ENCODE measurements at regions not wholly inside any gene's neighbourhood (a gene's known extent, or its start where the extent isn't known, plus 50 kb on each side); places are given as distances from the start of the nearest gene placed in this dataset.

DNA sequence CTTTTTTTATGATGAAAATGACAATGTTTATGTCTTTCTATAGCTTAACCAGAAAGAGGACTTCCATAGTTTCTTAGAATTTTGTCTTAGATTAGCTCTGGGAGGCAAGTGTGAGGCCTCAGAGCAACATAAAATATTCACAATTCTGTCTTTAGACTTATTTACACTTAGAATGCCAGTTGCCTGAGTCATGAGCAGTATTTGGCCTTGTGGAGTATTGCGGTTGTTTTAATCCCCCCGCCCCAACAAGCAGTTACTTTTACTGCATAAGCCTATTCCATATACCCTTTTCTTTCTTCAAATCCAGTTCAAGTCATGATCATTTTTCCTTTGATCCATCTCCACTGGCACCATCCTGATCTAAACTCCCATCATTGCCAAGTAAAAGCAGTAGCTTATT is 198.0 kb upstream of the EGFLAM start:
- Mint-ChIP-seq H3K4me1 (no peaks in the 10 kb centered on the region), H3K9me3 (no peaks in the 10 kb centered on the region), H3K27me3 (no peaks in the 10 kb centered on the region), H3K4me3 (no peak overlapping the region), H3K27ac (no peak overlapping the region), H3K36me3 (no peaks in the 10 kb centered on the region)
- POLR2A ChIA-PET = no interaction called here
- no peak for ATAC-seq (ENCODE audit: low read depth)
- no peak for DNase-seq

DNA sequence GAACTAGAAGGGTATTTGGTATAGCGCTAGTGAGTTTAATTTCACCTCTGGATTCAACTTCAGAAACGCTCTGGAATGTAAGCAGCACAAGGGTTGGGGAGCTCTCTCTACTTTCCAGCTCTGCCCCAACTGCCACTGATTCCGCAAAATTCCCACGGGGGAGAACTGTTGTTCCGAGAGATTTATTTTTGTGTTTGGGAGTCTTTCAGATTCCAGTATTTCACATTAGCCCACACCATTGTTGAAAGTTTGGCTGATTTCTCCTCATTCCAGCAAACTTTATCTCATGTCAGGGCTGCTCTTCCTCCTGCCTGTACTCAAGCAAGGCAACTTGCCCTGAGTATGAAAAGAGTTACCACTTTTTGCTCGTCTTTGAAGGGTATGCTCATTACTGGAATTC is 198.5 kb upstream of the EGFLAM start:
- H3K36me3 Mint-ChIP-seq = no peaks in the 10 kb centered on the region
- DNase-seq (no peak), ATAC-seq (ENCODE audit: low read depth) (no peak)
- no peak overlapping the region for H3K27ac Mint-ChIP-seq
- POLR2A ChIA-PET = no interaction called here
- H3K4me3 Mint-ChIP-seq = no peak overlapping the region
- no peaks in the 10 kb centered on the region for H3K27me3 Mint-ChIP-seq
- no peaks in the 10 kb centered on the region for H3K9me3 Mint-ChIP-seq
- no peaks in the 10 kb centered on the region for H3K4me1 Mint-ChIP-seq

DNA sequence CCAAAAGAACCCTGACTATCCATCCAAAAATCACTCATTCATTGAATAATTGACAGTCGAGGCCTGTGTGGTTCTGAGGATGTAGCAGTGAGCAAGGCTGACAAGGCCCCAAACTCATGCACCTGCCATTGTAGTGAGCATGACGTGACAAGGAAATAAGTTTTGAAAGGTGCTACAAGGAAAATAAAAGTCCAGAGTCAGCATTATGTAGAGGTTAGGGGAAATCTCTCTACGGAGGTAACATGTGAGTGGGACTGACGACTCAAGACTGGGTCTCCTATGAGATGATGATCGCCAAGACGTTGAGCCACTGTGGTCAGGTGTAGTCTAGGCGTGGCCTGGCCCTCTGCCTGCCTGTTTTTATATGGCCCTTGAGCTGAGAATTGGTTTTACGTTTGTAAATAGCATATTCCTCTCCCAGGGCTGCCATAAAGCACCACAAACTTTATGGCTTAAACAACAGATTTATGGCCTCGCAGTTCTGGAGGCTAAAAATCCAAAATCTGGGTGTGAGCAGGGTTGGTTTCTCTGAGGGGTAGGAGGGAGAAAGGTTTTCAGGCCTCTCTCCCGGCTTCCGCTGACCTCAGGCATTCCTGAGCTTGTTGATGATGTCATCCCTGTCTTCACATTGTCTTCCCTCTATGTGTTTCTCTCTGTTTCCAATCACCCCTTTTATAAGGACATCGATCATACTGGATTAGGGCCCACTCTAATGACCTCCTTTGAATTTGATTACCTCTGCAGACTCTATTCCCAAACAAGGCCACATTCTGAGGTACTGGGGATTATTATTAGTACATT is 206.4 kb upstream of the EGFLAM start:
- H3K4me1 Mint-ChIP-seq = no peaks in the 10 kb centered on the region
- H3K4me3 Mint-ChIP-seq = no peak overlapping the region
- no peak overlapping the region for H3K27ac Mint-ChIP-seq
- H3K27me3 Mint-ChIP-seq = no peaks in the 10 kb centered on the region
- no peak for DNase-seq
- H3K36me3 Mint-ChIP-seq = no peaks in the 10 kb centered on the region
- ATAC-seq (ENCODE audit: low read depth) = no peak
- POLR2A ChIA-PET = no interaction called here
- no peaks in the 10 kb centered on the region for H3K9me3 Mint-ChIP-seq

DNA sequence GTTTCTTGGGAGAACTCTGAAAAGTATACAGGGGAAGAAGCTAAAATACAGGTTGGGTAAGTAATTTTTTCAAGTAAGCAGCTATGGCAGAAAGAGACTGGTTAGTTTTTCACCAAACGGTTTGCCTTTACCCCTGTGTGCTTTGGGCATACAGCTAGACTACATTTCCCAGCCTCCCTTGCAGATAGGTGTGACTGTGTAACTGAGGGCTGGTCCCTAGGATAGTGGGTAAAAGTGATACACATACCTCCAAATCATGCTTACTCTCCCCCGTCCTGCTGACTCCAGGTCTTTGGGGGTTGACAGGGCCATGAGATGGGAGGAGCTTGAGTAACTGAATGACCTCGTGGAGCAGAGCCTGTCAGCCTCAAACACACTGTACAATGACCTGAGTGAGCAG is 208.6 kb upstream of the GDNF start:
- H3K9me3 Mint-ChIP-seq = no peaks in the 10 kb centered on the region
- POLR2A ChIA-PET = no interaction called here
- no peak overlapping the region for H3K4me3 Mint-ChIP-seq
- H3K27me3 Mint-ChIP-seq = no peaks in the 10 kb centered on the region
- no peak for ATAC-seq (ENCODE audit: low read depth)
- no peak overlapping the region for H3K27ac Mint-ChIP-seq
- H3K36me3 Mint-ChIP-seq = no peaks in the 10 kb centered on the region
- DNase-seq = no peak
- no peaks in the 10 kb centered on the region for H3K4me1 Mint-ChIP-seq

DNA sequence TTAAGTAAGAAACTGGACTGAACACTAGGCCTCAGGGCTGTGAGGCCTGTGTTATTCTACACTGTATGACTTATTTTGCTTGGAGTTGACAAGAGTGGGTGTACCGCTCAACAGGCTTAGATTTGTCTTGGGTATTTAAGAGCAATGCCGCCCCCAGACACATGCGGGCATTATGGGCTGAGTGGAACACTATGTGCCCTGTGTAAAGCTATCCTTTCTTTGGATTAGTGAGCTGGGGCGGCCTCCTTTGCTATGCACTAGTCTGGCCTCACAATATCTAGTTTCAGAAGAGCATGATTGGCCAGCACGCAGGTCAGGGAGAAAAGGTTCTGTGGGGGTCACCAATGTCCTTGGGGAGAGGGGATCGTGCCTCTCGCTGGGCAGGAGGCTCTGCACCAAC is 206.3 kb upstream of the GDNF start:
- no peaks in the 10 kb centered on the region for H3K4me1 Mint-ChIP-seq
- no peak overlapping the region for H3K27ac Mint-ChIP-seq
- H3K36me3 Mint-ChIP-seq = no peaks in the 10 kb centered on the region
- ATAC-seq (ENCODE audit: low read depth) = no peak
- no peak for DNase-seq
- POLR2A ChIA-PET = no interaction called here
- no peak overlapping the region for H3K4me3 Mint-ChIP-seq
- H3K27me3 Mint-ChIP-seq = peaks cover 3% of the 10 kb centered on the region
- no peaks in the 10 kb centered on the region for H3K9me3 Mint-ChIP-seq

DNA sequence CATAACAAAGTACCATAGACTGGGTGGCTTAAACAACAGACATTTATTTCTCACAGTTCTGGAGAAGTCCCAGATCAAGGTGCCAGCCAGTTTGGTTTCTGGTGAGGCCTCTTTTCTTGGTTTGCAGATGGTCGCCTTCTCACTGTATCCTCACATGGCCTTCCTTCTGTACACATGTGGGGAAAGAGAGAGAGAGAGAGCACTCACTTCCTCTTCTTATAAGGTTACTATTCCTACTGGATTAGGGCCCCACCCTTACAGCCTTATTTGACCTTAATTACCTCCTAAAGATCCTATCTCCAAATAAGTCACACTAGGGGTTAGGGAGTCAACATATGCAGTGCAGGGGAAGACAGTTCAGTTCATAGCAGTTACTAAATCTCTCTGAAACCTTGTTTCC is 205.6 kb upstream of the GDNF start:
- H3K36me3 Mint-ChIP-seq = no peaks in the 10 kb centered on the region
- peaks cover 3% of the 10 kb centered on the region for H3K27me3 Mint-ChIP-seq
- H3K9me3 Mint-ChIP-seq = no peaks in the 10 kb centered on the region
- no peaks in the 10 kb centered on the region for H3K4me1 Mint-ChIP-seq
- no peak overlapping the region for H3K4me3 Mint-ChIP-seq
- POLR2A ChIA-PET = no interaction called here
- no peak overlapping the region for H3K27ac Mint-ChIP-seq
- ATAC-seq (ENCODE audit: low read depth) = no peak
- DNase-seq = no peak

DNA sequence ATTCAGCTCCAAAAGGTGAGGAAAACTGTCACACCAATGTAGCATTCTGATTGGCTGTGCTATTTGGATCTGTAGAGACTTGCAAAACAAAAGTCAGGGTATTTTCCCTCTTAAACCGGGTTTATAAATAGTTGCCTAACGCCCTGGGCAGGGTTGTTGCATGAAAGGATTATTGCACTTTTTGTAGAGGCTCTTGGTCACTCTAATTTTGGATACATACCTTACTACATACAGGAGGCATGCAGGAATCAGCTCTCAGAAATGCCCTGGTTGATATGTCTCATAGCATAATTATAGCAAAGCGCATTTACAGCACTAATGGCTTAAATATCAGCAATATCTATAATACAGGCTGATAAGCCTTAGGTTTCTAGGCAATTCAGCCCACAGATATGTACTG is 200.0 kb upstream of the GDNF start:
- DNase-seq (no peak), ATAC-seq (ENCODE audit: low read depth) (no peak)
- Mint-ChIP-seq H3K4me1 (no peaks in the 10 kb centered on the region), H3K27ac (no peak overlapping the region), H3K36me3 (no peaks in the 10 kb centered on the region), H3K27me3 (peaks cover 5% of the 10 kb centered on the region), H3K4me3 (no peak overlapping the region), H3K9me3 (peaks cover 2% of the 10 kb centered on the region)
- POLR2A ChIA-PET = no interaction called here

DNA sequence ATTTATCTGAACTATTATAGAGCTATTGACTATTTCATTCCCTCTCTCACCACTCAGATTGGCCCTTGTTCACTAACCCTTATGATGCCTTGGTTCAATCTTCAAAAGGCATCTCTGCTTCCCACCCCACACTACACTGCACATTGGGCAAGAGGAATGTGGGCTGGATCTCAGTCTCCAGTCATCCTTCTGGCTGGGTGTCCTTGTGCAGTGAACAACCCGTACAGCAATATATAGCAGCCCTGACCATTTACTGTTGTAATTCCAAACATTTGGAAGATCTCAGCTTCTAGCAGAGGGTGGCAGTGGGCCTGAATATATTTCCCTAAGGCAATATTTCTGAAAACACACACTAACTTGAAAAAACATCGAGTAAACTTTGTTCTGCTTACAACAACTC is 199.2 kb upstream of the GDNF start:
- Mint-ChIP-seq H3K27me3 (peaks cover 5% of the 10 kb centered on the region), H3K36me3 (no peaks in the 10 kb centered on the region), H3K4me1 (no peaks in the 10 kb centered on the region), H3K27ac (no peak overlapping the region), H3K4me3 (no peak overlapping the region), H3K9me3 (peaks cover 2% of the 10 kb centered on the region)
- DNase-seq (no peak), ATAC-seq (ENCODE audit: low read depth) (no peak)
- POLR2A ChIA-PET = no interaction called here

DNA sequence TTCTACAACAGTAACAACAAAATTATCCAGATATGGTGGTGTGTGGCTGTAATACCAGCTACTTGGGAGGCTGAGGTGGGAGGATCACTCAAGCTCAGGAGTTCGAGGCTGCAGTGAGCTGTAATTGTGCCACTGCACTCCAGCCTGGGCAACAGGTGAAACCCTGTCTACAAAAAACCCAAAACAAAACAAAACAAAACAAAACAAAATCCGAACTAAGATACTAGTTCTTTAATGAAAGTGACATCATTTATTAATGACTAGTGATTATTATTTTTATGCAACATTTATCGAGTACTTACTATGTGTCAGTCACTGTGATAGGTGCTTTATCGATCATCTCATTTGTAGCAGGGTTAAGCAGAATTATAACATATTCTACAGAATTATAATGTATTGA is 196.9 kb upstream of the GDNF start:
- Mint-ChIP-seq H3K9me3 (peaks cover 2% of the 10 kb centered on the region), H3K27ac (no peak overlapping the region), H3K4me3 (no peak overlapping the region), H3K36me3 (no peaks in the 10 kb centered on the region), H3K4me1 (no peaks in the 10 kb centered on the region), H3K27me3 (peaks cover 2% of the 10 kb centered on the region)
- DNase-seq (no peak), ATAC-seq (ENCODE audit: low read depth) (no peak)
- POLR2A ChIA-PET = no interaction called here

DNA sequence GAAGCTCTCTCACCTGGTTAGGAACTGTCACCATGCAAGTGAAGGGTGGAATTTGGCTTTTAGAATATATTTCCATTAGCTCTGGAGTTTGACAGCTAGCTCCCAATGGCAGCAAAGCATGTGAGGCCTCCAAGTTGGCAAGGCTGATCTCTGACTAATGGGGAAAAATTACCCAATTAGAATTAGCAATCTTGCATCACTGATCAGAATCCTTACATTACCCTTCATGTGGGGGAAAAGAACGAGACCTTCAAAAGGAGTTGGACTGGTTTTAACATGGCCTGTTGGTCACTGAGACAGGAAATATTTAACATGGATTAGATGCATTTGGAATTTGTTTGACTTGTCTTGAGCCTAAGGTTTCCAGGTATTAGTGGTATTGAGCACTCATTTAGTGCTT is 192.3 kb upstream of the GDNF start:
- peaks cover 2% of the 10 kb centered on the region for H3K9me3 Mint-ChIP-seq
- H3K36me3 Mint-ChIP-seq = no peaks in the 10 kb centered on the region
- no peaks in the 10 kb centered on the region for H3K4me1 Mint-ChIP-seq
- POLR2A ChIA-PET = no interaction called here
- ATAC-seq (ENCODE audit: low read depth) (no peak), DNase-seq (no peak)
- no peak overlapping the region for H3K4me3 Mint-ChIP-seq
- H3K27ac Mint-ChIP-seq = no peak overlapping the region
- H3K27me3 Mint-ChIP-seq = peaks cover 2% of the 10 kb centered on the region

DNA sequence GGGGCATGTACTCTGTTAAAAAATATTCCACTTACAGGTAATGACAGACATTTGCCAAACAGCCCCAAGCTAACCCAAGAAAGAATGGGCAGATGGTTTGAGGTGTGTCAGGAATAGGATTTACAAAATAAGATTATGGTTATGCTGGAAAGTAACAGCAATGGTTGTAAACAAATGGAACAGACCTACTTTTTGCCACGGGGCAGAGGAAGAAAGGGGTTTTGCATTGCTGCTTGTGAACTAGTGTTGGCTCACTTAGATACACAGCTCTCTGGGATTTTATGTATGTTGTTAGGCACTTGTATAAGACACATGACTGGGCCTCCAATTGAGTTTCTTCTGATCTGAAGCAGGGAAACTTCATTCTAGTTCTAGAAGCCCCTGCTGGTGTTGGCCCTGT is 191.5 kb upstream of the GDNF start:
- Mint-ChIP-seq H3K4me3 (no peak overlapping the region), H3K9me3 (peaks cover 2% of the 10 kb centered on the region), H3K36me3 (no peaks in the 10 kb centered on the region), H3K27ac (no peak overlapping the region), H3K4me1 (no peaks in the 10 kb centered on the region), H3K27me3 (peaks cover 2% of the 10 kb centered on the region)
- ATAC-seq (ENCODE audit: low read depth) (no peak), DNase-seq (no peak)
- POLR2A ChIA-PET = no interaction called here

DNA sequence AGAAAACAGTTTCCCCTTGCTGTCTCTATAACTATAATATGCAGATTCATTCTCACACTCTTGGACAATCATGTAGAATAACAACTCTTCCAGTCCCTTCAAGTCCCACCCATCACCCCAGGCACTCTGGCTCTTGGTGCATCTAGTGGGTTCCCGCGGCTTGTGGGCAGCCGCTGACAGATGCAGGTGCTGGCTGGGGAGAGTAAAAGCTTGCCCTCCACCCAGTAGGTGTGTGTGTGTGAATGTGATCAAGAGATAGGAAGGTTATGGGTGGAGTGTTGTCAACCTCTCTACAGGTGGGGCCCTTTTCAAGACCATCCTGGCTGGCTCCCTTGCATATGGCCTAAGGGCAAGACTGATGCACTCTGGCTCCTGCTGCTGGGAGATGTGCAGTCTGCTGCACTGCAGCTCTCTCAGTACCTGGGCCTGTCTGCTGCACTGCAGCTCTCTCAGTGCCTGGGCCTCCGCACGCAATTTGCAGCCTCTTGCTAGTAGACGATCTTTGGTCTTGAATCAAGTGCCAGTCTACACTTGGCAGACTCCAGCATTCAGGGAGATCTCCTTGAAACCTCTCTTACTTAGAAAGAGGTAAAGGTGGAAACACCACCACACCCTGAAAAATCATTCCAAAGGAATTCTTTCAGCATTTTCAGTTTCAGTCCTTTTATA is 189.7 kb upstream of the GDNF start:
- Mint-ChIP-seq H3K27ac (no peak overlapping the region), H3K27me3 (no peaks in the 10 kb centered on the region), H3K9me3 (no peaks in the 10 kb centered on the region), H3K36me3 (no peaks in the 10 kb centered on the region), H3K4me1 (no peaks in the 10 kb centered on the region), H3K4me3 (no peak overlapping the region)
- POLR2A ChIA-PET = interaction anchor here (0.5 kb wide), 1 partner anchor 118 kb away, joined by 4 read pairs; no protein-coding TSS in a partner anchor
- ATAC-seq (ENCODE audit: low read depth) = no peak
- DNase-seq = no peak

DNA sequence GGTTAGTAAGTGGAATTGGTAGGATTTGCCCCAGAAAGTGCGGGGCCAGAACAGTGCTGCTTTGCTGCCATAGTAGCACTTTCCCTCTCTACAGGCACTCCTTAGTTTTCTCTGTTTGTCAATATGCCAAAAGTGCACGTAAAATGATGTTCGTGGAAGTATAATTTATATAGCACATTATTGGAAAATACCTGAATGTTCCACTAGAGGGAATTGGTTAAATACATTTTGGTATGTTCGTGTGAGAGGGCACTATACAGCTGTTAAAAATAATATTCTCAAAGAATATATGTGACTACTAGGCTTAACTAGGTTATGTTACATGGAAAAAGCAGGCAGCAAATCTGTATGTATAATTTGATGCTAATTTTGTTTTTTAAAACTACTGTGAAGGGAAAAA is 184.0 kb upstream of the GDNF start:
- H3K4me3 Mint-ChIP-seq = no peak overlapping the region
- no peak for DNase-seq
- no peaks in the 10 kb centered on the region for H3K4me1 Mint-ChIP-seq
- ATAC-seq (ENCODE audit: low read depth) = no peak
- POLR2A ChIA-PET = no interaction called here
- no peaks in the 10 kb centered on the region for H3K9me3 Mint-ChIP-seq
- H3K27ac Mint-ChIP-seq = no peak overlapping the region
- H3K36me3 Mint-ChIP-seq = no peaks in the 10 kb centered on the region
- H3K27me3 Mint-ChIP-seq = no peaks in the 10 kb centered on the region

DNA sequence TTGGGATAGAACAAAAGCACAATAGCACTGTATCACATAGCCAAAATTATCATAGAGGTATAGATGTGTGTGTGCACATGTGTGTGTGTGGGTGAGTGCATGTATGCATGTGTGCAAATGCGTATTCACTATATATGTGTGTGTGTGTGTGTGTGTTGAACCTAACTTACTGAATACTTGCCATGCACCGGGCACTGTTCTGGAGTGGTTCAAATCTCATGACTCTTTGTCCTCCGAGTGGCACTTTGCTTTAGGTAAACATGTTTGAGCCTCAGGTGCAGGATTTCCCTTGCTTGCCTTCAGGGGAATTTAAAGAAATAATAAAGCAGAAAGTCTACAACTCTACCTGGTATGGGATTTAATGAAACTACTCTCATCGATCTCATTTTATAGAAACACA is 183.5 kb upstream of the GDNF start:
- ATAC-seq (ENCODE audit: low read depth) = no peak
- no peaks in the 10 kb centered on the region for H3K36me3 Mint-ChIP-seq
- POLR2A ChIA-PET = no interaction called here
- no peak overlapping the region for H3K4me3 Mint-ChIP-seq
- H3K4me1 Mint-ChIP-seq = no peaks in the 10 kb centered on the region
- peaks cover 1% of the 10 kb centered on the region for H3K27me3 Mint-ChIP-seq
- H3K9me3 Mint-ChIP-seq = no peaks in the 10 kb centered on the region
- H3K27ac Mint-ChIP-seq = no peak overlapping the region
- DNase-seq = no peak

Measured in activated naive CD8-positive, alpha-beta T cell treated with anti-CD3 and anti-CD28 coated beads, Interleukin-2, amount 10 ng/mL, durations not matched to agents 7 days and 5 days (primary cell).